ENCODE measurements at regions not wholly inside any gene's neighbourhood (a gene's known extent, or its start where the extent isn't known, plus 50 kb on each side); places are given as distances from the start of the nearest gene placed in this dataset.
"Not testable (repeated sequence)": the region's sequence is repeated elsewhere in the genome, so short reads cannot be mapped to it uniquely, and the experiment has no call there.

DNA sequence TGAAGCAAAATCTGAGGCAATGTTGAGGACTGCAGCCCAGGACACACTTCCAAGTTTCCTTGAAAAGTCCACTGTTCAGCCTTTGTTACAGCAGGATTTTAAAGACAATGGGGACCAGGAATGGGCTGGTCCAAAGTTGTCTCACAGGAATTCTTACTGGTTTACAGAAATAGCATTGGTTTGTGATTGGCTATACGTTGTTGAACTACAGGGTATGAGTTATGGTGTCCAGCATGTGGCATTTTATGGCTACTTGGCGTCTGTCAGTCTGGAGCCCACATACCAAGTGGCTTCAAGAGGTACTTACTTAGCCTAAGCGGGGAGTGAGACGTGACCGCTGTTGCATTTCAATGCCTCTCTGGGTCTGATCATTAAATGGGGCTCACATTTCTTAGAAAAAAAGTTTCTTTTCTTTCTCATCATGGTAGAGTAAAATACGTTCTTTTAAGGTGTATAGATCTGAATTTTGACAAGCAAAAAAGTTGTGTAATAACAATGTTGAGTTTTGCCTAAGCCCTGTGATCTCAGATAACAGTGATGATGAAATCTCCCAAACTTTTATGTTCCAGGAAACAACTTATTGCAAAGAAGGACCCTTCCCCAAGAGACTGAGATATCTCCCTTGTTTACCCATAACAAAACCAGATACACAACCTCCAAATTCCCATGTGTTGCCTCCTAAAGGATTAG, 100.0 kb upstream of the TRIM24 start:
- TF ChIP-seq, protein P1, sequence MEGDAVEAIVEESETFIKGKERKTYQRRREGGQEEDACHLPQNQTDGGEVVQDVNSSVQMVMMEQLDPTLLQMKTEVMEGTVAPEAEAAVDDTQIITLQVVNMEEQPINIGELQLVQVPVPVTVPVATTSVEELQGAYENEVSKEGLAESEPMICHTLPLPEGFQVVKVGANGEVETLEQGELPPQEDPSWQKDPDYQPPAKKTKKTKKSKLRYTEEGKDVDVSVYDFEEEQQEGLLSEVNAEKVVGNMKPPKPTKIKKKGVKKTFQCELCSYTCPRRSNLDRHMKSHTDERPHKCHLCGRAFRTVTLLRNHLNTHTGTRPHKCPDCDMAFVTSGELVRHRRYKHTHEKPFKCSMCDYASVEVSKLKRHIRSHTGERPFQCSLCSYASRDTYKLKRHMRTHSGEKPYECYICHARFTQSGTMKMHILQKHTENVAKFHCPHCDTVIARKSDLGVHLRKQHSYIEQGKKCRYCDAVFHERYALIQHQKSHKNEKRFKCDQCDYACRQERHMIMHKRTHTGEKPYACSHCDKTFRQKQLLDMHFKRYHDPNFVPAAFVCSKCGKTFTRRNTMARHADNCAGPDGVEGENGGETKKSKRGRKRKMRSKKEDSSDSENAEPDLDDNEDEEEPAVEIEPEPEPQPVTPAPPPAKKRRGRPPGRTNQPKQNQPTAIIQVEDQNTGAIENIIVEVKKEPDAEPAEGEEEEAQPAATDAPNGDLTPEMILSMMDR (IDR thresholded peaks at IDR 0.05) = no peak
- no peaks in the 10 kb centered on the region for H3K36me3 ChIP-seq (ENCODE audit: insufficient read depth in 1 of 2, low read depth in 1 of 2)

DNA sequence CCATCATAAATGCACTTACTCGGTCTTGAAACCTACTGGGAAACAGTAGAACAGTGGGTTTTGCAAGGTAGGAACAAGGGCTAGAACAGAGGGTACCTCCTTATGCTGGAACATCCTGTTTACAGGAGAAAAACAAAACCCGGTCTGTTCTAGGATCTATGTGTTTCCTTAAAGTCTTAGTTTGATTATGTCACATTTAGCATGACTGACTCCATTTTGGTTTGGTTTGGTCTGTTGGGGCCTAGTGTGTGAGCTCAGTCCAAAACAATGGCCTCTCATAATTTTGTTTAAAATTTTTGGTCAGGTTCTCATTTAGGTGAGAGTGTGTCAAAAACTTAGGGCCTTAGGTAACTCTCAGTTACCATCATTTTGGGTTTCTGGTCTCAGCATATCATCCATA, 96.3 kb upstream of the TRIM24 start:
- H3K4me3 ChIP-seq = no peak overlapping the region
- peaks cover under 1% of the 10 kb centered on the region for H3K9me3 ChIP-seq
- H3K36me3 ChIP-seq (ENCODE audit: insufficient read depth in 1 of 2, low read depth in 1 of 2) = no peaks in the 10 kb centered on the region
- DNase-seq = no peak
- intact Hi-C loops (cut with DNase I) = no loop called here
- H3K27ac ChIP-seq = no peak overlapping the region
- no peak for ATAC-seq
- 73 to 75% (median 74%) methylated on average over 2 of the region's 2 CpGs for WGBS, 3 donors
- H3K4me1 ChIP-seq = no peaks in the 10 kb centered on the region
- TF ChIP-seq, protein P1 (IDR thresholded peaks at IDR 0.05) = no peak
- no peaks in the 10 kb centered on the region for H3K27me3 ChIP-seq (ENCODE audit: insufficient read depth in 3 of 3, low read length in 2 of 3)

More for the DNA sequence above, 100.0 kb upstream of the TRIM24 start:
- Histone ChIP-seq H3K27me3 (ENCODE audit: insufficient read depth in 3 of 3, low read length in 2 of 3) (no peaks in the 10 kb centered on the region), H3K4me3 (no peak overlapping the region), H3K4me1 (no peaks in the 10 kb centered on the region), H3K9me3 (no peaks in the 10 kb centered on the region), H3K27ac (no peak overlapping the region)
- WGBS, 3 donors = 65 to 74% (median 73%) methylated on average over 6 of the region's 6 CpGs
- ATAC-seq = no peak
- DNase-seq = no peak
- intact Hi-C loops (cut with DNase I) = no loop called here

DNA sequence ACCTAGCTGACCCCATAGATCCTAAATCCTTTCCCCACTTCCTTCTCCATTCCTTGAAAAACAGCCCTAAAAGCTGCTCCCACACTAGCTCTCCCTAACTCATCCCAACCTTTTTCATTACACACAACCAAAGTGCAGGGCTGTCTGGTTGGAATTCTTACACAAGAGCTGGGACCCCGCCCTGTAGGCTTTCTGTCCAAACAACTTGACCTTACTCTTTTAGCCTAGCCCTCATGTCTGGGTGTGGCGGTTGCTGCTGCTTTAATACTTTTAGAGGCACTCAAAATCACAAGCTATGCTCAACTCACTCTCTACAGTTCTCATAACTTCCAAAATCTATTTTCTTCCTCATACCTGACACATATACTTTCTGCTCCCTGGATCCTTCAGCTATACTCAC, 93.9 kb upstream of the TRIM24 start:
- H3K36me3 ChIP-seq (ENCODE audit: insufficient read depth in 1 of 2, low read depth in 1 of 2); intact Hi-C loops (cut with DNase I); H3K27me3 ChIP-seq (ENCODE audit: insufficient read depth in 3 of 3, low read length in 2 of 3); H3K4me3 ChIP-seq; DNase-seq; ATAC-seq; H3K4me1 ChIP-seq; H3K27ac ChIP-seq: not testable (repeated sequence)
- WGBS, 3 donors = 91 to 98% (median 95%) methylated on average over 2 of the region's 2 CpGs
- H3K9me3 ChIP-seq = peaks cover 17% of the 10 kb centered on the region

DNA sequence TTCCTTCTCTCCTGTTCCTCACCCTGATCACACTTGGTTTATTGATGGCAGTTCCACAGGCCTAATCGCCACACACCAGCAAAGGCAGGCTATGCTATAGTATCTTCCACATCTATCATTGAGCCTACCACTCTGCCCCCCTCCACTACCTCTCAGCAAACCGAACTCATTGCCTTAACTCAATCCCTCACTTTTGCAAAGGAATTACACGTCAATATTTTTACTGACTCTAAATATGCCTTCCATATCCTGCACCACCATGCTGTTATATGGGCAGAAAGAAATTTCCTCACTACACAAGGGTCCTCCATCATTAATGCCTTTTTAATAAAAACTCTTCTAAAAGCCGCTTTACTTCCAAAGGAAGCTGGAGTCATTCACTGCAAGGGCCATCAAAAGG, 93.4 kb upstream of the TRIM24 start:
- H3K36me3 ChIP-seq (ENCODE audit: insufficient read depth in 1 of 2, low read depth in 1 of 2); H3K4me1 ChIP-seq; H3K27me3 ChIP-seq (ENCODE audit: insufficient read depth in 3 of 3, low read length in 2 of 3); DNase-seq; intact Hi-C loops (cut with DNase I); H3K4me3 ChIP-seq; H3K27ac ChIP-seq; ATAC-seq: not testable (repeated sequence)
- WGBS, 3 donors = 93 to 98% (median 96%) methylated on average over 4 of the region's 4 CpGs
- peaks cover 17% of the 10 kb centered on the region for H3K9me3 ChIP-seq

DNA sequence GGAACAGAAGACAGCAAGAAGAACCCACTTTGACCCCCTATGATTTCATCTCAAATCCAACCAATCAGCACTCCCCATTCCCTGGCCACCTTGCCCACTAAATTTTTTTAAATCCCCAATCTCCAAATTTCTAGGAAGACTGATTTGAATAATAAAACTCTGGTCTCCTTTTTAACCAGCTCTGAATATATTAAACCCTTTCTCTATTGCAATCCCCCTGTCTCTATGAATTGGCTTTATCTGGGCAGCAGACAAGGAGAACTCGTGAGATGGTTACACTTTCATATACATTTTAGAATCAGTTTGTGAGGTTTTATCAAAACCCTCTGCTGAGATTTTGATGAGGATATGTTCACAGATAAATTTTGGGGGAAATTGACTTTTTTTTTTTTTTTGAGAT, 90.3 kb upstream of the TRIM24 start:
- Histone ChIP-seq H3K4me3 (no peak overlapping the region), H3K27ac (no peak overlapping the region), H3K36me3 (ENCODE audit: insufficient read depth in 1 of 2, low read depth in 1 of 2) (no peaks in the 10 kb centered on the region), H3K27me3 (ENCODE audit: insufficient read depth in 3 of 3, low read length in 2 of 3) (no peaks in the 10 kb centered on the region), H3K9me3 (peaks cover 17% of the 10 kb centered on the region), H3K4me1 (no peaks in the 10 kb centered on the region)
- WGBS, 3 donors = 89 to 100% (median 98%) methylated on average over 1 of the region's 1 CpG
- DNase-seq (no peak), ATAC-seq (no peak)
- TF ChIP-seq, protein P1 (IDR thresholded peaks at IDR 0.05) = no peak
- intact Hi-C loops (cut with DNase I) = no loop called here

DNA sequence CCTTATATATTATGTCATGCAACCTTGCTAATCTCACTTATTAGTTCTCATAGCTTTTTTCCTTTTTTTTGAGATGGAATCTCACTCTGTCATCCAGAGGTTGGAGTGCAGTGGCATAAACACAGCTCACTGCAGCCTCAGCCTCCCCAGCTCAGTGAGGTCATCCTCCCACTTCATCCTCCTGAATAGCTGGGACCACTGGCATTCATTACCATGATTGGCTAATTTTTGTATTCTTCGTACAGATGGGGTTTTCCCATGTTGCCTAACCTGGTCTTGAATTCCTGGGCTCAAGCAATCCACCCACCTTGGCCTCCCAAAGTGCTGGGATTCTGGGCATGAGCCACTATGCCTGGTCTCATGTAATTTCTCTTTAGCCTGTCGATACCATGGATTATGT, 89.1 kb upstream of the TRIM24 start:
- 88 to 89% (median 88%) methylated on average over 2 of the region's 2 CpGs for WGBS, 3 donors
- DNase-seq = no peak
- no peak for ATAC-seq
- H3K9me3 ChIP-seq = peaks cover 17% of the 10 kb centered on the region
- H3K36me3 ChIP-seq (ENCODE audit: insufficient read depth in 1 of 2, low read depth in 1 of 2) = no peaks in the 10 kb centered on the region
- H3K4me3 ChIP-seq = no peak overlapping the region
- TF ChIP-seq, protein P1 (IDR thresholded peaks at IDR 0.05) = no peak
- no peak overlapping the region for H3K27ac ChIP-seq
- intact Hi-C loops (cut with DNase I) = no loop called here
- no peaks in the 10 kb centered on the region for H3K27me3 ChIP-seq (ENCODE audit: insufficient read depth in 3 of 3, low read length in 2 of 3)
- H3K4me1 ChIP-seq = no peaks in the 10 kb centered on the region
